Endothelial cell of umbilical vein (primary cell): ENCODE measurements at regions not wholly inside any gene's neighbourhood (a gene's known extent, or its start where the extent isn't known, plus 50 kb on each side); places are given as distances from the start of the nearest gene placed in this dataset.

Experiments used
- CTCF ChIP-seq, 2 donors: IDR thresholded peaks; 1 replicate in 1 of 2; 2 replicates in 1 of 2; pipeline ENCODE4 v1.5.1; 2011; ENCODE audit warnings: low read length in 2 of 2, mild to moderate bottlenecking in 2 of 2, moderate library complexity in 2 of 2, control low read depth in 1 of 2, inconsistent platforms in 1 of 2, low read depth in 1 of 2; ENCODE audit not compliant: insufficient read depth in 1 of 2; ENCODE audit errors: extremely low read depth in 1 of 2
- TF ChIP-seq, protein P1 (sequence below): IDR thresholded peaks from 2 replicates; pipeline ENCODE4 v1.6.1; 2011; ENCODE audit not compliant: insufficient read depth, insufficient read length

GRCh38 chr5:143571642-143572624 lies 168.4 kb upstream of the NR3C1 start:
- TF ChIP-seq, protein P1, sequence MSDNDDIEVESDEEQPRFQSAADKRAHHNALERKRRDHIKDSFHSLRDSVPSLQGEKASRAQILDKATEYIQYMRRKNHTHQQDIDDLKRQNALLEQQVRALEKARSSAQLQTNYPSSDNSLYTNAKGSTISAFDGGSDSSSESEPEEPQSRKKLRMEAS, result no peak
- TF ChIP-seq CTCF (IDR thresholded peaks at IDR 0.05; ENCODE audit: extremely low read depth in 1 of 2, insufficient read depth in 1 of 2, low read depth in 1 of 2, low read length in 2 of 2), result no peak
